Right renal cortex interstitium (tissue), 3 donors: ENCODE measurements at regions not wholly inside any gene's neighbourhood (a gene's known extent, or its start where the extent isn't known, plus 50 kb on each side); places are given as distances from the start of the nearest gene placed in this dataset.

Experiments
- DNase-seq, 3 donors: peaks; one replicate each; pipeline ENCODE4 v3.0.0-alpha.2; 2013; ENCODE audit warnings: low read depth in 3 of 3, low spot score in 2 of 3

- DNase-seq = no peak
Measured at GRCh38 chr4:29521281-29521680, 1198.9 kb upstream of the PCDH7 start.

- DNase-seq = no peak
Measured at GRCh38 chr4:29536745-29537144, 1183.4 kb upstream of the PCDH7 start.

GRCh38 chr4:29538889-29539646 lies 1181.1 kb upstream of the PCDH7 start:
- no peak for DNase-seq

DNA sequence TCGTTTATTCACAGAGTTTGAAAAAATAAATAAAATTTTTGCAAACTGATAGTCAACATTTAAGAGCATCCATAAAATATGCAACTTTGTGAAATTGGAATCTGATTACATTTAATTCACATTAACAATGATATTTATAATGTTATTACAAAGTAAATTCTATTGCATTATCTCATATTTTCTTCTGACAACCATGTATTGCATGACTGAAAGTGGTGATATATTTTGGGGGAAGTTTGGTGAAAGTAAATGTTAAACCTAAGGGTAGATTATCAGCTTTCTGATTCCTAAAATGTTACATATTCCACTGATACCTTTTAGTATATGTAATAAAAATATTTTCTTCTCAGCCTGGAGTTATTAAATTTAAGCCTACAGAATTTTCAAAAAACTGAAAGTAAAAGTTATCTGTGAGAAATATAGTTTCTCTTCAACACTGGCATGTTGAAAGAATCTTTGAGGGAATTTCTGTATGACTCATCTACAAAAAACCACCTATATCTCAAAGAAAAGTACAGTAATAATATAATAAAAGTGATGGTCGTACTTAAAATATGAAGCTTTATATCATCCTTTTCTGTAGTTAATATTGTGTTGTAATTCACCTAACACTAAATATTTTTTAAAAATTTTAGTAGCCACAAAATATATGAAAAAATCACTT lies 1179.6 kb upstream of the PCDH7 start:
- no peak for DNase-seq

DNA sequence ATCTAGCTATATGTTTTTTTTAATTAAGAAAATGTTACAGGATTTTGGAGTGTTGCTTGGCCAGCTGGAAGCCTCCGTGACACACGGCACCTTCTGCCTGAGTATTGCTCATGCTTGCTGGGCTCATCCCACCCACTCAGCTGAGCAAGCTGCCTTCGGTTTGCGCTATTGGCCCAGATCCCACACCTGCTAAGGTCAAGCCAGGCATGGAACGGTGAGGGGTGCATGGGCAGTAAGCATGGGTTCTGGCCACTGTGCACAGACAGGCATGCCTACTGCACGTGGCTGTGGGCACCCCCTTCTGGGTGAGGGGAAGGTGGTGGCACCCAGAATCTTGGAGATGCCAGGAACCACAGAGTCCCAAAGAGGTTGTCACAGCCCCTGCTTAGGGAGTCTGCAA lies 1178.4 kb upstream of the PCDH7 start:
- no peak for DNase-seq

DNA sequence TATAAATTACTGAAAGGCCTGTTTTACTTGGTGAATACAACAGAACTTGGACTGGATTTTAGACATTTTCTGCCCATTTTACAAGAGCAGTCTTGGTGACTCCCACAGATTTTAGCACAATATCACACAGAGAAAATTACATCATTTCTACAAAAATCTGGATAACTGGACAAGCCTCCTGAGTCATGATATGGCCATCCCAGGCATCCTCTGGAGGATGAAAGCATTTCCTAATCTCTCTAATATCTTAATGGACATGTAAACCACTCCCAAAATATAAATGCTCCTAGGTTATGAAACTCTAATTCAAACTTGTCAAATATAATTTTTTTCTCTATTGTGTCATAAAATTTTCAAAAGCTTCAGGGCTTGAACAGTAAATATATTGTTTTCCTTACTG lies 1170.8 kb upstream of the PCDH7 start:
- DNase-seq = no peak

DNA sequence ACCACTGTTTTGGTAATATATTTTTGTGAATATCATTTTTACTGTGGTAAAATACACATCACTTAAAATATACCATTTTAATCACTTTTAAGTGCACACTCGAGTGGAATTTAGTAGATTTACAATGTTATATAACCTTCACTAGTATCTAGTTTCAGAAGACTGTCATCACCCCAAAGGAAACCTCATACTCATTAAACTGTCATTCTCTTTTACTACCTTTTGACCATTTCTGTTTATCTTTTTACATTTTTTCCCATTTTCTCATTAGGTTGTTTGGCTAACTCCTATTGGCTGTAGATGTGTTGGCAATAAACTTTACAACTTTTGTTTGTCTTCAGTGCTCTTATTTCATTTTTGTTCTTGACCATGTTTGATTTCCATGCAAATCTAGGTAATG lies 1168.3 kb upstream of the PCDH7 start:
- peak in 1 of 3 donors; percentile 26 for DNase-seq

GRCh38 chr4:29553846-29554245 lies 1166.3 kb upstream of the PCDH7 start:
- DNase-seq = no peak

GRCh38 chr4:29558789-29559188 lies 1161.4 kb upstream of the PCDH7 start:
- DNase-seq = no peak

- no peak for DNase-seq
Measured at GRCh38 chr4:29559286-29559685, 1160.9 kb upstream of the PCDH7 start.

GRCh38 chr4:29560452-29560851 lies 1159.7 kb upstream of the PCDH7 start:
- no peak for DNase-seq

DNA sequence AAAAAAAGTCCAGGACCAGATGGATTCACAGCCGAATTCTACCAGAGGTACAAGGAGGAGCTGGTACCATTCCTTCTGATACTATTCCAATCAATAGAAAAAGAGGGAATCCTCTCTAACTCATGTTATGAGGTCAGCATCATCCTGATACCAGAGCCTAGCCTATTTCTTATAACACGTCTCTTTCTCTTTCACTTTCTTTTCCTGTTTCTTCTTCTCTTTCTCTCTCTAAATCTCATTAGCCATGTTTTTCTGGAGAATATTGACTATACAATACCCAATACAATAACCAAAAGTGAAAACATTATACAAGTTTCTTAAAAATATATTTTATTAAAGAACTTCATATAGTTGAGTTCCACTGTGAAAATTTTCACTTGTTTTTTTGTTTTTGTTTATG lies 1154.9 kb upstream of the PCDH7 start:
- DNase-seq = no peak

DNA sequence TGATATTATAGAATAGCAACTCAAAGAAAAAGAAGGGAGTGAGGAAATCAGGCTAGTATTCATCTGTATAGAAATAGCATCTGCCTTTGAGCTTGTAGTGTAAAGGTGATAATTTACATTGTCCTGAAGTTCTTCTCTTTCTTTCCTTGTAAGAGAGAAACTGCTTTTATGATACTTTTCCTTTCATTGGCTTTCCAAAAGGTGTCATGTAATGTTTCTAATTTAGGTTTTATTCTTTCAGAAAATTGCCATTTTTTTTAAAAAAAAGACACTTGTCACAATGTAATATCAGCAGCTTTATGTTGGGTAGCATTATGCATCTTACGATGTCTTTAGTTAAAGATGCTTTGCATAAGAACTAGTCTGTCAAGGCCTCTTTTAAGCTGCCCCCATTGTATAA lies 1153.8 kb upstream of the PCDH7 start:
- DNase-seq = no peak

- DNase-seq = no peak
Measured at GRCh38 chr4:29571322-29571721, 1148.8 kb upstream of the PCDH7 start.

DNA sequence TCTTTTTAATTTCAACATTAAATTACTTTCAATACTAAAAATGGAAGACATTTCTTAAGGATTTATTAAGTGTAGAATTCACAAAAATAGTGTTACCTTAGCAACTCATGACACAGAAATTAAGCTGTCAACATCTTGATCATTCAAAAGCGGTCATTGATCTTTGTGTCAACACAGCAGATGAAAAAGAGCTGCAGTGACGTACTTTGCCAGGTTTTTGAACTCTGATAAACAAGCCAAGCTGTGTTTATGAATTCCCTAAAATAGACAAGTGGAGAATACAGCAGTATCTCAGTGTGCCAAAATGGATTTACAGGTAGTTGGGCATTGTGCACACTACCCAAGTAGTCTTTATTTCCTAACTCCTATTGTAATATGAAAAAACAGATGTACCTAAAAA lies 1141.8 kb upstream of the PCDH7 start:
- no peak for DNase-seq

GRCh38 chr4:29581457-29581856 lies 1138.7 kb upstream of the PCDH7 start:
- no peak for DNase-seq

DNA sequence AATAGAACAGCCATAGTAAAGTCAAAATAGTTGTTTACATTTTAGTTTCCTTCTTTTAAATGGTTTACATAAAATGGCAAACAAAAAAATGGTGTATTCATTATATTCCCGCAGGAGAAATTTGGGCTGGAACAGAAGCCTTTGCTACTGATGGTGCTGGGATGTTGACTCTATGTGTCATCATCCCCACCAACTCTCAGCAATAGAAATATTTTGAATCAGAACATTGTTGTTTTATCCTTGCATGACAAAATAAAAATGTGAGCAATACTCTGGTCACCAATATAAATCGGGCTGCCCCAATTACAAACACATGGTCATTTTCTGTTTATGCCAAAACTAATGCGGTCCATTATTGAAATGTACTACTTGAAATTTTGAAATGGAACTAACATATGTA lies 1131.6 kb upstream of the PCDH7 start:
- no peak for DNase-seq

GRCh38 chr4:29596228-29596627 lies 1123.9 kb upstream of the PCDH7 start:
- DNase-seq = no peak

- DNase-seq = no peak
Measured at GRCh38 chr4:29619168-29619567, 1101.0 kb upstream of the PCDH7 start.

DNA sequence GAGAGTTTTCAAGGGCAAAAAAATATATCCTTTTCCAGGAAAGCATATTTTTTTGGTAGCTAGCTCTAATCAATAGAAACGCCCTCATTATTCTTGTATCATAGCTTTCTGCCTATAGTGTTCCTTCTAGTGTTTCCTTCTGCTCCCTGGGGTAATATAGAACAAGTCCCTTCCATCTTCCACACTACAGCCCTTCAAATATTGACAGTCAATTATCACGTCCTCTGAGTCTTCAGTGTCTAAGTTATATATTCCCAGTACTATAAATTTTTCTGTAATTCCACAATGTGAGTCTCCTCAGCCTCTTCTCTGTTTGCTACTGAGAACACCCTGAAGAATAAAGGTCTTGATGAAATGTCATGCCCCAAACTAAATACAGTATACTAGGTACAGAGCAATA lies 1088.0 kb upstream of the PCDH7 start:
- no peak for DNase-seq

- DNase-seq = no peak
Measured at GRCh38 chr4:29636961-29637360, 1083.2 kb upstream of the PCDH7 start.

GRCh38 chr4:29653221-29653620 lies 1066.9 kb upstream of the PCDH7 start:
- no peak for DNase-seq

DNA sequence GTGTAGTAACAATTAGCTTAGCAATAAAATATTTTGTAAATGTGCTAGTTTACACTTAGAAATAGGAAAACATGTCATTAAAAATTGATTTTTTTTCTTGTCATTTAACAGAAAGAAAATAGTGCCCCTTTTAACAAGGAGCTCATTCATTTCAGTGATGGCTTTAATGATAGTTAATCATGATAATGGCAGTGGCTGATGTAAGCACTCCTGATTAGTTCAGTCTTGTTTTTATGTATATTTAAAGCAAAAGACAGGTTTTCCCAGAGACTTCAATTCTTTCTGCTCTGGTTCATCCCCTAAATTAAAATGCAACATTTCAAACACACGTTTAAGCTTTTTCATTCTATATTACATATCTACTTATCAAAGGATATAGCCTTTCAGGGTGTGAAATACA lies 1039.5 kb upstream of the PCDH7 start:
- no peak for DNase-seq
